RCC 7860 (cell line): ENCODE measurements at regions not wholly inside any gene's neighbourhood (a gene's known extent, or its start where the extent isn't known, plus 50 kb on each side); places are given as distances from the start of the nearest gene placed in this dataset.

Source experiments
- DNase-seq: peaks from one replicate; pipeline ENCODE4 v3.0.0-alpha.2; 2015; ENCODE audit warnings: low spot score
- FAIRE-seq: peaks from 2 replicates; lab custom pipeline; 2012; peaks lifted over from hg19 to GRCh38; lab: Jason Lieb, UNC

GRCh38 chr5:133779828-133780475 is 167.6 kb upstream of the FSTL4 start:
- FAIRE-seq: no peak
- no peak for DNase-seq

- no peak for FAIRE-seq
- DNase-seq: no peak
These were observed 166.3 kb upstream of the FSTL4 start for GRCh38 chr5:133778636-133779035.

GRCh38 chr5:133777951-133778350 is 165.6 kb upstream of the FSTL4 start:
- FAIRE-seq: no peak
- DNase-seq: no peak

- DNase-seq (no peak), FAIRE-seq (no peak)
These were observed 163.4 kb upstream of the FSTL4 start for GRCh38 chr5:133775584-133776304.

GRCh38 chr5:133773247-133774202 is 161.2 kb upstream of the FSTL4 start:
- DNase-seq: no peak
- no peak for FAIRE-seq

GRCh38 chr5:133769842-133770241 is 157.5 kb upstream of the FSTL4 start:
- no peak for DNase-seq
- FAIRE-seq: no peak

- DNase-seq (no peak), FAIRE-seq (no peak)
These were observed 151.4 kb upstream of the FSTL4 start for GRCh38 chr5:133763744-133764143.

- FAIRE-seq: no peak
These were observed 149.3 kb upstream of the FSTL4 start for GRCh38 chr5:133761632-133762031.

GRCh38 chr5:133760532-133760931 is 148.2 kb upstream of the FSTL4 start:
- no peak for DNase-seq
- no peak for FAIRE-seq

More at GRCh38 chr5:133761632-133762031, 149.3 kb upstream of the FSTL4 start:
- no peak for DNase-seq

GRCh38 chr5:133758641-133759040 is 146.3 kb upstream of the FSTL4 start:
- FAIRE-seq (no peak), DNase-seq (no peak)

- no peak for DNase-seq
- FAIRE-seq: no peak
These were observed 145.1 kb upstream of the FSTL4 start for GRCh38 chr5:133757396-133757945.

- FAIRE-seq: no peak
These were observed 144.4 kb upstream of the FSTL4 start for GRCh38 chr5:133756756-133757155.

GRCh38 chr5:133756036-133756435 is 143.7 kb upstream of the FSTL4 start:
- FAIRE-seq (no peak), DNase-seq (no peak)

More at GRCh38 chr5:133756756-133757155, 144.4 kb upstream of the FSTL4 start:
- DNase-seq: no peak

- DNase-seq (no peak), FAIRE-seq (no peak)
These were observed 142.3 kb upstream of the FSTL4 start for GRCh38 chr5:133754575-133755169.

GRCh38 chr5:133753856-133754255 is 141.5 kb upstream of the FSTL4 start:
- DNase-seq (no peak), FAIRE-seq (no peak)

GRCh38 chr5:133751846-133752245 is 139.5 kb upstream of the FSTL4 start:
- no peak for FAIRE-seq
- no peak for DNase-seq

- DNase-seq: no peak
- no peak for FAIRE-seq
These were observed 139.1 kb upstream of the FSTL4 start for GRCh38 chr5:133751421-133751820.

GRCh38 chr5:133750856-133751255 is 138.5 kb upstream of the FSTL4 start:
- DNase-seq (no peak), FAIRE-seq (no peak)

GRCh38 chr5:133750356-133750755 is 138.0 kb upstream of the FSTL4 start:
- no peak for FAIRE-seq

GRCh38 chr5:133749331-133749985 is 137.1 kb upstream of the FSTL4 start:
- DNase-seq (no peak), FAIRE-seq (no peak)

More at GRCh38 chr5:133750356-133750755, 138.0 kb upstream of the FSTL4 start:
- no peak for DNase-seq
